ENCODE measurements at regions not wholly inside any gene's neighbourhood (a gene's known extent, or its start where the extent isn't known, plus 50 kb on each side); places are given as distances from the start of the nearest gene placed in this dataset.

DNA sequence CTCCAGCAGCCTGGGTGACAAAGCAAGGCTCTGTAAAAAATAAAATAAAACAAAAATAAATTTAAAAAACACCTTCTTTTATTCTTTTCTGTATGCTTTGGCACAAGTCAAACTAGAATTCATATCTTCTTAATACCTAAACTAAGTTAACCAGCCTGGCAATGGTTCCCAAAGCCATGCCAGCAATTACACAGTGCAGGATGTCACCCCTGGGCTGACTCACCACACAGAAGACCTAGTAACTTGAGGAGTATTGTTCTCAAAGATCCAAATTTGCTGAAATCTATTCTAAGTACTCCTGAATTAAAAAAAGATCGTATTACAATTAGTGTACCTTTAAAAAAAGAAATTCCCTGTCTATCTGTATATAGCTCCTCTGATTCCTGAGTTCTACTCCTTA, 162.7 kb upstream of the SGK1 start:
- Histone ChIP-seq H3K4me3 (ENCODE audit: low read depth in 1 of 5, low read length in 5 of 5) (no peak overlapping the region), H3K4me1 (ENCODE audit: control insufficient read depth in 5 of 5, insufficient read depth in 5 of 5, low read length in 5 of 5) (peaks cover 0 to 19% (median 0%) of the 10 kb centered on the region in 5 donors), H3K27ac (ENCODE audit: low read depth, low read length) (no peak overlapping the region), H3K9me3 (ENCODE audit: control insufficient read depth in 5 of 5, low read length in 5 of 5) (no peaks in the 10 kb centered on the region), H3K36me3 (ENCODE audit: control insufficient read depth in 5 of 5, insufficient read depth in 5 of 5, low read length in 5 of 5) (no peaks in the 10 kb centered on the region), H3K27me3 (ENCODE audit: control insufficient read depth in 5 of 5, insufficient read depth in 4 of 5, low read length in 5 of 5) (no peaks in the 10 kb centered on the region), H3K9ac (ENCODE audit: low read length in 5 of 5) (no peak overlapping the region)

DNA sequence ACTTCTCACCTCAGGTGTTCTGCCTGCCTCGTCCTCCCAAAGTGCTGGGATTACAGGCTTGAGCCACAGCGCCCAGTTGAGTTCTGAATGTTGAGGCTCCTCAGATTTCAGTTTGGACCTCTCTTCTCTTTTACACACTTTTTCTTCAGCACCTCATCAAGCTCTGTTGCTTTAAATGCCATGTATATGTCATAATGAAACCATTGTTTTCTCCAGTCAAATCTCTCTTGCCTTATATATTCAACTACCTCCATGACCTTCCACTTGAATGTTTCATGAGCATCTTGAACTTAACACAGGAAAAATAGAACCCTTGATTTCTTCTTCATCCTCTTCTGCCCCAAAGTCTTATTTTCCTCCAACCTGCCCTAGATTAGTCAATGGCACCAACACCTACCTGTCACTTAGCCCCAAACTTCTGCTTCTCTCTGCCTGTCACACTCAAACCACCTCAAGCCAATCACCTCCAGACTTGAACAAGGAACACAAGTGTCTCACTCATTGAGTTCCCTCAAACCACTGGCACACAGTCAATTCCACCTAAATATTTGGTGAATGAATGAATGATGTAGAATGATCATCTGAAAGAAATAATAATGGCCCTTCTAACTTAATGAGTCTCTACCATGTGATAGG, 161.0 kb upstream of the SGK1 start:
- Histone ChIP-seq H3K9ac (ENCODE audit: low read length in 5 of 5) (no peak overlapping the region), H3K4me1 (ENCODE audit: control insufficient read depth in 5 of 5, insufficient read depth in 5 of 5, low read length in 5 of 5) (peaks cover 0 to 19% (median 0%) of the 10 kb centered on the region in 5 donors), H3K9me3 (ENCODE audit: control insufficient read depth in 5 of 5, low read length in 5 of 5) (no peaks in the 10 kb centered on the region), H3K36me3 (ENCODE audit: control insufficient read depth in 5 of 5, insufficient read depth in 5 of 5, low read length in 5 of 5) (no peaks in the 10 kb centered on the region), H3K4me3 (ENCODE audit: low read depth in 1 of 5, low read length in 5 of 5) (no peak overlapping the region), H3K27ac (ENCODE audit: low read depth, low read length) (no peak overlapping the region), H3K27me3 (ENCODE audit: control insufficient read depth in 5 of 5, insufficient read depth in 4 of 5, low read length in 5 of 5) (no peaks in the 10 kb centered on the region)

DNA sequence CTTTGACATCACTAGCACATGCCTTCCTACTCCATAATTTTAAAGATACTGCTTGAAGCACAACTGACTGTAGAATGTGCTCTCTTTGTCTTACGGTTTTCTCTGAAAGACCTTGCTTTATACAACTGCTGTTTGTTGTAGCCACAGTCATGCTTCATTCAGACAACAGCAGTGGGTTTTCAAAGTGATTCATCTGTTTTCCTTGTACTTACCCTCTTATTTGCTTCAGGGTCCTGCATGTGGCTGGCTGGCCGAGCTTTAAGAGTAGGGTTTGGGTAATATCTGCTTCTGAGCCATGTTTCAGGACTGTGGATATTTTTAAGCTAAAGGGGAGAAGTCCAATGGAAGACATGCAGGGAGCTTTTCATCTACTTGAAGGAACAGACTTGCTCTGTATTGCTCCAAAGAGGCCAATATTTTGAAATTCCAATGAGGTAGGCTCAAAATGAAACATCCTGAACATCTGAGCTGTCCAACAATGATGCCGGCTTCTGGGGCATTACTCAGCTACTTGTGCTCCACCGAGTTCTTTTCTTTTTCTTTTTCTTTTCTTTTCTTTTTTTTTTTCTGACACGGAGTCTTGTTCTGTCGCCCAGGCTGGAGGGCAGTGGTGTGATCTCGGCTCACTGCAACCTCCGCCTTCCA, 160.2 kb upstream of the SGK1 start:
- no peak overlapping the region for H3K27ac ChIP-seq (ENCODE audit: low read depth, low read length)
- peaks cover 0 to 17% (median 0%) of the 10 kb centered on the region in 5 donors for H3K4me1 ChIP-seq (ENCODE audit: control insufficient read depth in 5 of 5, insufficient read depth in 5 of 5, low read length in 5 of 5)
- no peaks in the 10 kb centered on the region for H3K9me3 ChIP-seq (ENCODE audit: control insufficient read depth in 5 of 5, low read length in 5 of 5)
- H3K36me3 ChIP-seq (ENCODE audit: control insufficient read depth in 5 of 5, insufficient read depth in 5 of 5, low read length in 5 of 5) = no peaks in the 10 kb centered on the region
- no peaks in the 10 kb centered on the region for H3K27me3 ChIP-seq (ENCODE audit: control insufficient read depth in 5 of 5, insufficient read depth in 4 of 5, low read length in 5 of 5)
- H3K4me3 ChIP-seq (ENCODE audit: low read depth in 1 of 5, low read length in 5 of 5) = no peak overlapping the region
- no peak overlapping the region for H3K9ac ChIP-seq (ENCODE audit: low read length in 5 of 5)

DNA sequence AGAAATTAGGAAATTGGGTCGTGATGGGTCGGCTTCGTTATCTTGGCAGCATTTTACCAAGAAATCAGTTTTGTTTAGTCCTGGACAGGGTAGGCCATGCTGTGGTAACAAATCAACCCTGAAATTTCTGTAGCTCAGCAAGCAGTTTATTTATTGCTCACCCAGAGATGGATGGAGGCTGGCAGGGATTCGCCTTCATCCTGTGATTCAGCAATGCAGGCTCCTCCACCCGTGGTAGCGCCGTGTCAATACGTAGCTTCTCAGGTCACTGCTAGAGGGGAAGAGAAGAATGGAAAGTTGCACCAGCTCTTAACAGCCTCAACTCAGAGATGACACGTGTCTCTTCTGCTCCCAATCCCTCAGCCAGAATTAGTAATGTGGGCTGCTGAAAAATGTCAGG, 157.0 kb upstream of the SGK1 start:
- H3K4me1 ChIP-seq (ENCODE audit: control insufficient read depth in 5 of 5, insufficient read depth in 5 of 5, low read length in 5 of 5) = no peaks in the 10 kb centered on the region
- H3K4me3 ChIP-seq (ENCODE audit: low read depth in 1 of 5, low read length in 5 of 5) = no peak overlapping the region
- H3K27ac ChIP-seq (ENCODE audit: low read depth, low read length) = no peak overlapping the region
- no peak overlapping the region for H3K9ac ChIP-seq (ENCODE audit: low read length in 5 of 5)
- no peaks in the 10 kb centered on the region for H3K36me3 ChIP-seq (ENCODE audit: control insufficient read depth in 5 of 5, insufficient read depth in 5 of 5, low read length in 5 of 5)
- H3K9me3 ChIP-seq (ENCODE audit: control insufficient read depth in 5 of 5, low read length in 5 of 5) = no peaks in the 10 kb centered on the region
- H3K27me3 ChIP-seq (ENCODE audit: control insufficient read depth in 5 of 5, insufficient read depth in 4 of 5, low read length in 5 of 5) = no peaks in the 10 kb centered on the region

DNA sequence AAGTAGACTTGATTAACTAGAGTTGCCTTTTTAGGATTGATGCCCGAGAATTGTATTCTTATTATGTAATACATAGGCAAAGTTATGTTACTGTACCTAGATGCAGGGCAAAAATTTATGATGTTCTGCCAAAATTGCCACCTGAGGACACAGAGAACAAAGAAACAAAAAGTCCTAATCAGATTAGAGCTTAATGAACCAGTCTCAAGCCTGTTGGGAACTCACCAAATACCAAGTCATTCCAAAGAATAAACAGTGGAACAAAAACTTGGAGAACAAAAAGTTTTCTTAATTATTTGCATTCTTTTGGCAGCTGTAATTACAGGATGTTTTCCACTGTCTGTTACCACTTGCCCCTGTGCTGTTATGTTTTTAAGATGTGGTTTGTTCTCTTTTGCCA, 154.7 kb upstream of the SGK1 start:
- Histone ChIP-seq H3K9ac (ENCODE audit: low read length in 5 of 5) (no peak overlapping the region), H3K4me3 (ENCODE audit: low read depth in 1 of 5, low read length in 5 of 5) (no peak overlapping the region), H3K4me1 (ENCODE audit: control insufficient read depth in 5 of 5, insufficient read depth in 5 of 5, low read length in 5 of 5) (no peaks in the 10 kb centered on the region), H3K36me3 (ENCODE audit: control insufficient read depth in 5 of 5, insufficient read depth in 5 of 5, low read length in 5 of 5) (no peaks in the 10 kb centered on the region), H3K27ac (ENCODE audit: low read depth, low read length) (no peak overlapping the region), H3K9me3 (ENCODE audit: control insufficient read depth in 5 of 5, low read length in 5 of 5) (no peaks in the 10 kb centered on the region), H3K27me3 (ENCODE audit: control insufficient read depth in 5 of 5, insufficient read depth in 4 of 5, low read length in 5 of 5) (no peaks in the 10 kb centered on the region)

DNA sequence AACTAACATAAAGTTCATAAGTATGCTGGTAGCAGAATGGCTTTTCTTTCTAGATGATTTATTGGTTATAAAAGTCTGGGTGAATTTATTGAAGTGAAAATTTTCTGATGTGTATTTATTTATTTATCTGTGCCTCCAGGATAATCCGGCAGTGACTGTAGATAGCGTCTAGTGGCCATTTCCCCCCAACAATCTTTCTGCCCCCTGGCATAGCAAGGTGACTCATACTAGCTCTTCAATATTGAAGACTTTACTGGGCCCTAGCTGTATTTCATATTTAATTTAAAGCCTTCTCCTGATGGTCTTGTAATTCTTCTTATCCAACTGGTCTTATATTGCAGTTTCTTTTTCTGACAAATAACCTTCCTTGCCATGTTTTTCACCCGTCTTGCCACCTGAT, 154.1 kb upstream of the SGK1 start:
- no peaks in the 10 kb centered on the region for H3K36me3 ChIP-seq (ENCODE audit: control insufficient read depth in 5 of 5, insufficient read depth in 5 of 5, low read length in 5 of 5)
- H3K4me1 ChIP-seq (ENCODE audit: control insufficient read depth in 5 of 5, insufficient read depth in 5 of 5, low read length in 5 of 5) = no peaks in the 10 kb centered on the region
- H3K9ac ChIP-seq (ENCODE audit: low read length in 5 of 5) = no peak overlapping the region
- no peak overlapping the region for H3K27ac ChIP-seq (ENCODE audit: low read depth, low read length)
- H3K4me3 ChIP-seq (ENCODE audit: low read depth in 1 of 5, low read length in 5 of 5) = no peak overlapping the region
- no peaks in the 10 kb centered on the region for H3K9me3 ChIP-seq (ENCODE audit: control insufficient read depth in 5 of 5, low read length in 5 of 5)
- no peaks in the 10 kb centered on the region for H3K27me3 ChIP-seq (ENCODE audit: control insufficient read depth in 5 of 5, insufficient read depth in 4 of 5, low read length in 5 of 5)

DNA sequence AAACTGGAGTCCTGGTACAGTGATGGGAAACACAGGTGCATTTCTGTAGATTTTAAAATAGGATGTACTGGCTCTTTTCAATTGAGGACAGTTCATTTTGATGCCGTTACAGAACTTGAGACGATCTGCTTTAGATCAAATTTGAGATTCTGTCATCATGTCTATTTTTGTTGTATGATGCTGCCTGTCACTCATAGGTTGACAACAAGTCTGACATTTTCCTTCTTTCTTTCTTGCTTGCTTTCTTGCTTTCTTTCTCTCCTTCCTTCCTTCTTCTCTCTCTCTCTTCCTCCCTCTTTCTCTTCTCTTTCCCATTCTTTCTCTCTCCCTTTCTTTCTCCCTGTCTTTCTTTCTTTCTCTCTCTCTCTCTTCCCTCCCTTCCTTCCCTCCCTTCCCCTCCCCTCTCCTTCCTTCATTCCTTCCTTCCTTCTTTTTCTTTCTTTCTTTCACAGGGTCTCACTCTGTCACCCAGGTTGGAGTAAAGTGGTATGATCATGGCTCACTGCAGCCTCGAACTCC, 152.6 kb upstream of the SGK1 start:
- Histone ChIP-seq H3K9ac (ENCODE audit: low read length in 5 of 5) (no peak overlapping the region), H3K4me1 (ENCODE audit: control insufficient read depth in 5 of 5, insufficient read depth in 5 of 5, low read length in 5 of 5) (no peaks in the 10 kb centered on the region), H3K36me3 (ENCODE audit: control insufficient read depth in 5 of 5, insufficient read depth in 5 of 5, low read length in 5 of 5) (no peaks in the 10 kb centered on the region), H3K4me3 (ENCODE audit: low read depth in 1 of 5, low read length in 5 of 5) (no peak overlapping the region), H3K27me3 (ENCODE audit: control insufficient read depth in 5 of 5, insufficient read depth in 4 of 5, low read length in 5 of 5) (no peaks in the 10 kb centered on the region), H3K27ac (ENCODE audit: low read depth, low read length) (no peak overlapping the region), H3K9me3 (ENCODE audit: control insufficient read depth in 5 of 5, low read length in 5 of 5) (no peaks in the 10 kb centered on the region)

DNA sequence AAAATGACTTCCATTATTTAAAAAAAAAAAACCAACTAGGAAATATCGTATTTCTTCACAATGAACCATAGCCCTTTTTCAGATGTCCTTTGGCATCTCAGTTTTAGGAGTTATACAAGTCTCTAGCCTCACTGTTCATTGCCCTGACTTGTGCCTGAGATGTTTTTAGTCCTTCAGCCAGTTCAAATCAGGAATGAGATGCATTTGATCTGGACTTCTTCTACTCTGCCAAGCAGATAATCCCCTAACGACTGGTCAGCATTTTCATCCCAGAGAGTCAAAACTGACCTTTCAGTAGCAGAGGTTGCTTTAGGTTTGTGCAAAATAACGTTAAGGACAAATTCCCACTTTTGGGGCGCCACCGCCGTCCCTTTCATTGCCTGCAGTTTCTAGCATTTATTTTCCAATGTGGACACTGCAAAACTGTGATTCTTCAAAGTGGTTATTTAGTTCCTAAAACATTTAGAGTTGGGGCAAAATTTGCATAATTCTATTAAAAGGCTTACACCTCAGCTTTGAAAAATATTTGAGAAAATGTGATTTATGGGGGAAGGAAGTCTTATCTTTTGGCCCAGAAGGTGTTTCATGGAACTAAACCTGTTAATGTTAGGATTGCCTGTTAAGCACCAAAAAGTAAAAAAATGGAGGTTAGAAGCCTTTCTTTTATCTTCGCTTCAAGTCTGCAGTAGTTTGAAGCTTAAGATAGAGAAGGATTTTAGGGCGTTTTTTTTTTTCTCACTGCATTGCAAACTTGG, 152.0 kb upstream of the SGK1 start:
- H3K4me1 ChIP-seq (ENCODE audit: control insufficient read depth in 5 of 5, insufficient read depth in 5 of 5, low read length in 5 of 5) = no peaks in the 10 kb centered on the region
- no peaks in the 10 kb centered on the region for H3K36me3 ChIP-seq (ENCODE audit: control insufficient read depth in 5 of 5, insufficient read depth in 5 of 5, low read length in 5 of 5)
- no peak overlapping the region for H3K27ac ChIP-seq (ENCODE audit: low read depth, low read length)
- H3K4me3 ChIP-seq (ENCODE audit: low read depth in 1 of 5, low read length in 5 of 5) = no peak overlapping the region
- no peak overlapping the region for H3K9ac ChIP-seq (ENCODE audit: low read length in 5 of 5)
- no peaks in the 10 kb centered on the region for H3K9me3 ChIP-seq (ENCODE audit: control insufficient read depth in 5 of 5, low read length in 5 of 5)
- H3K27me3 ChIP-seq (ENCODE audit: control insufficient read depth in 5 of 5, insufficient read depth in 4 of 5, low read length in 5 of 5) = no peaks in the 10 kb centered on the region

DNA sequence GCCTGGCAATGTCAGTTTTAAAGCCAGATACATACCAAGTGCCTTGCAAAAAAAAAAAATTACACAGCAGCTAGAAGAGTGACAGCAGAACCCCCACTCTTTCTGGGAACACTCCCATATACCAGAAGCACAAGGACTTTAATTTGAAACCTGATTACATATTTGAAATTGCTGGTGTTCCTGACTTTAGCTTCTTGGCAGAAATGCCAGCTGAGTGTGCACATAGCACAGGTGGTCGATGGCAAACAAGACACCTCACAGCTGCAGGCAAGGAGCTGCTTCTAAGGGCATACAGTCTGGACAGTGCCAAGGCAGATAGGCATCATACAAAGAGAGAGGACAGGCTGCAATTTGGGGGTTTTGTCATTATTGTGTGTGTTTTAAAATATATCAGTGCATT, 150.7 kb upstream of the SGK1 start:
- Histone ChIP-seq H3K27ac (ENCODE audit: low read depth, low read length) (no peak overlapping the region), H3K4me1 (ENCODE audit: control insufficient read depth in 5 of 5, insufficient read depth in 5 of 5, low read length in 5 of 5) (no peaks in the 10 kb centered on the region), H3K4me3 (ENCODE audit: low read depth in 1 of 5, low read length in 5 of 5) (no peak overlapping the region)

DNA sequence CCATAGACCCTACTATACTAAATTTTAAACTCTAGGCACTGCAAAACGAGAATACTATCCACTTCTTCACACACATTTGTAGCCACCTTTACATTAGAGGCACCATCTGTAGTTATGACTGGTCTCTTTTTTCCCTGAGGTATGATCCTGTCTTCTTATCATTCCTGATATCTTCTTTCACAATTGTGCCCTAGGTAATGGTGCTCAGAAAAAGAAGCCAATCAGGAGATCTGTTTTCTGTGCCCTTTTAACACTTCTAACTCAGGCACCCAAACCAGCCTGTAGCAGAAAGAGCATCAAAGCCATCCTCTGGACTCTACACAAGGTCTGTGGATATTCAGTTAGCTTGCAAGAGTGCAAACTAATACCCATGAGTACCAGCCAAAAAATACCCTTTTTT, 149.7 kb upstream of the SGK1 start:
- H3K4me3 ChIP-seq (ENCODE audit: low read depth in 1 of 5, low read length in 5 of 5) = no peak overlapping the region
- no peak overlapping the region for H3K9ac ChIP-seq (ENCODE audit: low read length in 5 of 5)
- no peak overlapping the region for H3K27ac ChIP-seq (ENCODE audit: low read depth, low read length)
- no peaks in the 10 kb centered on the region for H3K4me1 ChIP-seq (ENCODE audit: control insufficient read depth in 5 of 5, insufficient read depth in 5 of 5, low read length in 5 of 5)
- H3K36me3 ChIP-seq (ENCODE audit: control insufficient read depth in 5 of 5, insufficient read depth in 5 of 5, low read length in 5 of 5) = no peaks in the 10 kb centered on the region
- no peaks in the 10 kb centered on the region for H3K27me3 ChIP-seq (ENCODE audit: control insufficient read depth in 5 of 5, insufficient read depth in 4 of 5, low read length in 5 of 5)
- no peaks in the 10 kb centered on the region for H3K9me3 ChIP-seq (ENCODE audit: control insufficient read depth in 5 of 5, low read length in 5 of 5)

More for the DNA sequence above, 150.7 kb upstream of the SGK1 start:
- Histone ChIP-seq H3K9ac (ENCODE audit: low read length in 5 of 5) (no peak overlapping the region), H3K27me3 (ENCODE audit: control insufficient read depth in 5 of 5, insufficient read depth in 4 of 5, low read length in 5 of 5) (no peaks in the 10 kb centered on the region), H3K36me3 (ENCODE audit: control insufficient read depth in 5 of 5, insufficient read depth in 5 of 5, low read length in 5 of 5) (no peaks in the 10 kb centered on the region), H3K9me3 (ENCODE audit: control insufficient read depth in 5 of 5, low read length in 5 of 5) (no peaks in the 10 kb centered on the region)

All from subcutaneous abdominal adipose tissue (tissue), 5 donors.